ENCODE measurements at regions not wholly inside any gene's neighbourhood (a gene's known extent, or its start where the extent isn't known, plus 50 kb on each side); places are given as distances from the start of the nearest gene placed in this dataset.

DNA sequence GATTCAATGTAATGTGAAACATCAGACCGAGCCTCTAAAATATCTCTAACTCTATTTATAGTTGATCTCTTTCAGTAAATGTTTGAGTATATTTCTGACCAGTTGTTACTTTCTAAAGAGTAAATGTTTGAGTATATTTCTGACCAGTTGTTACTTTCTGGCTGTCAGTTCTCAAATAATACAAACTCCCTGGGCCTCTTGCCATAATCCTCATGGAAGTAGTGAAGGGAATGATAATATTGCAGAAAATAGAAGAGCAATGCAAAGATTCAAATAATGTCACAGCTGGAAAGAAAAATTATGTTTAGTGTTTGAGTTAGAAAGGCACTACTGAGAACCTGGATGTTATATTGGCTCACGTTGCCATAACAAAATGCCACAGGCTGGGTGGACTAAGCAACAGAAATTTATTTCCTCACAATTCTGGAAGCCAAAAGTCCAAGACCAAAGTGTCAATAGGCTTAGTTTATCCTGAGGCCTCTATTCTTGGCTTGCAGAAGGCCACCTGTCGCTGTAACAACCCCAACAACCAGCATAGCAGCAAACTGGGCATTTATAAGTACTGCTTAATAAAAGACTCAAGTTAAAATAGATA, 470.6 kb upstream of the BCHE start:
- no peaks in the 10 kb centered on the region for H3K27me3 Mint-ChIP-seq
- no peak overlapping the region for H3K4me3 Mint-ChIP-seq
- no peaks in the 10 kb centered on the region for H3K4me1 ChIP-seq (ENCODE audit: control insufficient read depth in 2 of 2, insufficient read depth in 2 of 2, low read length in 2 of 2)
- no peak overlapping the region for H3K27ac ChIP-seq (ENCODE audit: low read length in 2 of 2)
- ChIA-PET POLR2A (no interaction called here), CTCF (no interaction called here)
- no peak overlapping the region for H3K4me2 ChIP-seq (replicated peaks; ENCODE audit: low read depth, low read length, poor library complexity, severe bottlenecking)
- no peak overlapping the region for H3K9ac ChIP-seq (ENCODE audit: low read length)
- H2AFZ ChIP-seq (ENCODE audit: insufficient read depth, low read depth, low read length, poor library complexity, severe bottlenecking), result no peak overlapping the region
- ATAC-seq (ENCODE audit: low read depth) (no peak), DNase-seq (no peak)
- H3K4me3 ChIP-seq (ENCODE audit: control extremely low read depth in 1 of 5, extremely low read depth in 1 of 5, insufficient read depth in 1 of 5, low read depth in 2 of 5, low read length in 4 of 5), result no peak overlapping the region
- no peak overlapping the region for H3K27ac Mint-ChIP-seq
- H3K79me2 ChIP-seq (ENCODE audit: control insufficient read depth, insufficient read depth, low read length), result no peaks in the 10 kb centered on the region
- intact Hi-C loops (cut with micrococcal nuclease), result no loop called here
- no peaks in the 10 kb centered on the region for H3K4me1 Mint-ChIP-seq
- no peaks in the 10 kb centered on the region for H3K36me3 ChIP-seq (replicated peaks in 1 of 2; ENCODE audit: control extremely low read depth in 1 of 2, control insufficient read depth in 1 of 2, extremely low read depth in 1 of 2, insufficient read depth in 2 of 2, low read length in 1 of 2)
- H3K27me3 ChIP-seq (replicated peaks in 1 of 4; ENCODE audit: control extremely low read depth in 1 of 4, control insufficient read depth in 3 of 4, insufficient read depth in 4 of 4, low read length in 3 of 4), result no peaks in the 10 kb centered on the region
- no peaks in the 10 kb centered on the region for H3K9me3 ChIP-seq (ENCODE audit: control extremely low read depth in 1 of 3, control insufficient read depth in 2 of 3, insufficient read depth in 1 of 3, low read length in 2 of 3)
- WGBS (ENCODE audit: insufficient coverage), result 80% methylated on average over 1 of the region's 3 CpGs
- TF ChIP-seq EZH2 (IDR thresholded peaks at IDR 0.05; ENCODE audit: borderline replicate concordance, insufficient read depth, low read depth, low read length, poor library complexity, severe bottlenecking), result no peak
- TF ChIP-seq, protein P1, sequence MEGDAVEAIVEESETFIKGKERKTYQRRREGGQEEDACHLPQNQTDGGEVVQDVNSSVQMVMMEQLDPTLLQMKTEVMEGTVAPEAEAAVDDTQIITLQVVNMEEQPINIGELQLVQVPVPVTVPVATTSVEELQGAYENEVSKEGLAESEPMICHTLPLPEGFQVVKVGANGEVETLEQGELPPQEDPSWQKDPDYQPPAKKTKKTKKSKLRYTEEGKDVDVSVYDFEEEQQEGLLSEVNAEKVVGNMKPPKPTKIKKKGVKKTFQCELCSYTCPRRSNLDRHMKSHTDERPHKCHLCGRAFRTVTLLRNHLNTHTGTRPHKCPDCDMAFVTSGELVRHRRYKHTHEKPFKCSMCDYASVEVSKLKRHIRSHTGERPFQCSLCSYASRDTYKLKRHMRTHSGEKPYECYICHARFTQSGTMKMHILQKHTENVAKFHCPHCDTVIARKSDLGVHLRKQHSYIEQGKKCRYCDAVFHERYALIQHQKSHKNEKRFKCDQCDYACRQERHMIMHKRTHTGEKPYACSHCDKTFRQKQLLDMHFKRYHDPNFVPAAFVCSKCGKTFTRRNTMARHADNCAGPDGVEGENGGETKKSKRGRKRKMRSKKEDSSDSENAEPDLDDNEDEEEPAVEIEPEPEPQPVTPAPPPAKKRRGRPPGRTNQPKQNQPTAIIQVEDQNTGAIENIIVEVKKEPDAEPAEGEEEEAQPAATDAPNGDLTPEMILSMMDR (IDR thresholded peaks at IDR 0.05), result no peak
- no peaks in the 10 kb centered on the region for H4K20me1 ChIP-seq (ENCODE audit: control insufficient read depth, insufficient read depth, low read length, poor library complexity, severe bottlenecking)
- H3K9me3 Mint-ChIP-seq (ENCODE audit: insufficient read depth), result peaks cover 4% of the 10 kb centered on the region

DNA sequence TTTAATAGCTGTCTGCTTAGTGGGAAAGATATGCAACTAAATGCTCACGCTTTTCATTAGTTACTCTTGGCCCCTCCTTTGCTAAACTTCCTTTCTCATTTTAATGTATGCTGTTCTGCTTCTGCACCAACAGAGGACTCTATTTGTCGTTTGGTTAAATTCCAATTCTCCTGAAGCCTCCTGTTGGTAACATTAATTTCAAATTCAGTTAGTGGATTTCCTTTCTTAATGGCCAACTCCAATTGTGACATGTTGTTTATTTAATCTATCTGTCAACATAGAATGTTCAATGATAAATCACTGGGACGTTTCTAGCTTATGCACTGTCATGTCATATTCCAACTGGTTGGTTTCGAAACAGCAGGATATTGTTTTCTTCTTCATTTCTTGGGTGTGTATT, 467.4 kb upstream of the BCHE start:
- no peaks in the 10 kb centered on the region for H4K20me1 ChIP-seq (ENCODE audit: control insufficient read depth, insufficient read depth, low read length, poor library complexity, severe bottlenecking)
- no peak overlapping the region for H3K27ac Mint-ChIP-seq
- no peaks in the 10 kb centered on the region for H3K4me1 Mint-ChIP-seq
- no peak overlapping the region for H3K9ac ChIP-seq (ENCODE audit: low read length)
- intact Hi-C loops (cut with micrococcal nuclease), result no loop called here
- H3K4me3 ChIP-seq (ENCODE audit: control extremely low read depth in 1 of 5, extremely low read depth in 1 of 5, insufficient read depth in 1 of 5, low read depth in 2 of 5, low read length in 4 of 5), result no peak overlapping the region
- TF ChIP-seq, protein P1 (IDR thresholded peaks at IDR 0.05), result no peak
- no peak for TF ChIP-seq EZH2 (IDR thresholded peaks at IDR 0.05; ENCODE audit: borderline replicate concordance, insufficient read depth, low read depth, low read length, poor library complexity, severe bottlenecking)
- H3K4me2 ChIP-seq (replicated peaks; ENCODE audit: low read depth, low read length, poor library complexity, severe bottlenecking), result no peak overlapping the region
- H3K9me3 Mint-ChIP-seq (ENCODE audit: insufficient read depth), result peaks cover 7% of the 10 kb centered on the region
- H3K36me3 ChIP-seq (replicated peaks in 1 of 2; ENCODE audit: control extremely low read depth in 1 of 2, control insufficient read depth in 1 of 2, extremely low read depth in 1 of 2, insufficient read depth in 2 of 2, low read length in 1 of 2), result no peaks in the 10 kb centered on the region
- POLR2A ChIA-PET, result no interaction called here
- no peaks in the 10 kb centered on the region for H3K4me1 ChIP-seq (ENCODE audit: control insufficient read depth in 2 of 2, insufficient read depth in 2 of 2, low read length in 2 of 2)
- H3K9me3 ChIP-seq (ENCODE audit: control extremely low read depth in 1 of 3, control insufficient read depth in 2 of 3, insufficient read depth in 1 of 3, low read length in 2 of 3), result no peaks in the 10 kb centered on the region
- H3K27me3 ChIP-seq (replicated peaks in 1 of 4; ENCODE audit: control extremely low read depth in 1 of 4, control insufficient read depth in 3 of 4, insufficient read depth in 4 of 4, low read length in 3 of 4), result no peaks in the 10 kb centered on the region
- ATAC-seq (ENCODE audit: low read depth), result no peak
- H3K4me3 Mint-ChIP-seq, result no peak overlapping the region
- no peak overlapping the region for H3K27ac ChIP-seq (ENCODE audit: low read length in 2 of 2)
- H3K27me3 Mint-ChIP-seq, result no peaks in the 10 kb centered on the region
- no peak overlapping the region for H2AFZ ChIP-seq (ENCODE audit: insufficient read depth, low read depth, low read length, poor library complexity, severe bottlenecking)
- WGBS (ENCODE audit: insufficient coverage), result 80% methylated on average over 1 of the region's 4 CpGs
- no peak for DNase-seq
- H3K79me2 ChIP-seq (ENCODE audit: control insufficient read depth, insufficient read depth, low read length), result no peaks in the 10 kb centered on the region
- CTCF ChIA-PET, result no interaction called here
